Breast epithelium (tissue), 4 donors: ENCODE measurements at regions not wholly inside any gene's neighbourhood (a gene's known extent, or its start where the extent isn't known, plus 50 kb on each side); places are given as distances from the start of the nearest gene placed in this dataset.

Experiments
- DNase-seq, 2 donors: peaks; one replicate each; pipeline ENCODE4 v3.0.0-alpha.2; 2019; ENCODE audit warnings: low spot score in 2 of 2
- H3K27ac ChIP-seq, 2 donors: fragments of 200-600 bp; sonication (generic) in 1 of 2; one replicate each; pipeline ENCODE4 v1.5.1; 2016 to 2019; ENCODE audit warnings: mild to moderate bottlenecking in 1 of 2
- H3K27me3 ChIP-seq, 2 donors: fragments of 200-600 bp; sonication (generic) in 1 of 2; one replicate each; pipeline versions ENCODE4 v1.5.1 to v1.6.0; 2017 to 2019; ENCODE audit warnings: control low read depth in 1 of 2, mild to moderate bottlenecking in 1 of 2
- H3K36me3 ChIP-seq: fragments of 200-600 bp; one replicate; pipeline ENCODE4 v1.5.1; 2019
- H3K4me1 ChIP-seq, 2 donors: fragments of 200-600 bp; sonication (generic); one replicate each; pipeline ENCODE4 v1.5.1; 2016 to 2019; ENCODE audit warnings: control low read depth in 1 of 2
- H3K4me3 ChIP-seq, 3 donors: fragments of 200-600 bp; sonication (generic); 1 replicate in 2 of 3; 2 replicates in 1 of 3; pipeline ENCODE4 v1.5.1; 2016 to 2019; ENCODE audit warnings: mild to moderate bottlenecking in 3 of 3, moderate library complexity in 2 of 3
- H3K9me3 ChIP-seq, 2 donors: fragments of 200-600 bp; sonication (generic) in 1 of 2; one replicate each; pipeline ENCODE4 v1.5.1; 2016 to 2019; ENCODE audit warnings: control low read depth in 1 of 2
- CTCF ChIP-seq, 3 donors: fragments of 450-650 bp; IDR thresholded peaks; one replicate each; pipeline ENCODE4 v1.5.1; 2016 to 2017; ENCODE audit warnings: antibody characterized with exemption in 3 of 3, mild to moderate bottlenecking in 3 of 3, moderate library complexity in 3 of 3
- POLR2A ChIP-seq: fragments of 450-650 bp; IDR thresholded peaks from one replicate; pipeline ENCODE4 v1.6.1; 2016; ENCODE audit warnings: antibody characterized with exemption, mild to moderate bottlenecking, moderate library complexity
- POLR2AphosphoS5 ChIP-seq, 3 donors: sonication (generic); formaldehyde crosslinking; IDR thresholded peaks; one replicate each; pipeline ENCODE4 v1.6.1; 2017; ENCODE audit warnings: antibody characterized with exemption in 3 of 3
- intact Hi-C: fragments of 100-400 bp; cut with DNase I; formaldehyde crosslinking; loops from one replicate; pipeline ENCODE4 v1.15.1; 2023; ENCODE audit warnings: low total_unique reads

- no peak for DNase-seq
- peaks cover 0 to 4% of the 10 kb centered on the region in 2 donors for H3K4me1 ChIP-seq
- TF ChIP-seq CTCF (IDR thresholded peaks at IDR 0.05) (no peak), POLR2A (no peak), POLR2AphosphoS5 (IDR thresholded peaks at IDR 0.05) (no peak)
- H3K36me3 ChIP-seq, result no peaks in the 10 kb centered on the region
- H3K9me3 ChIP-seq, result no peaks in the 10 kb centered on the region
- peak overlapping the region in 1 of 2 donors; percentile 73 for H3K27ac ChIP-seq
- no peaks in the 10 kb centered on the region for H3K27me3 ChIP-seq
- H3K4me3 ChIP-seq, result no peak overlapping the region
- intact Hi-C loops, result no loop called here
Measured at GRCh38 chr2:18899725-18900124, 310.4 kb upstream of the NT5C1B start.

GRCh38 chr2:18898271-18898670 is 308.9 kb upstream of the NT5C1B start:
- TF ChIP-seq CTCF (IDR thresholded peaks at IDR 0.05) (no peak), POLR2A (no peak), POLR2AphosphoS5 (IDR thresholded peaks at IDR 0.05) (no peak)
- intact Hi-C loops, result no loop called here
- no peak overlapping the region for H3K4me3 ChIP-seq
- H3K9me3 ChIP-seq, result no peaks in the 10 kb centered on the region
- no peaks in the 10 kb centered on the region for H3K36me3 ChIP-seq
- DNase-seq, result no peak
- no peaks in the 10 kb centered on the region for H3K27me3 ChIP-seq
- H3K27ac ChIP-seq, result no peak overlapping the region
- peaks cover 0 to 4% of the 10 kb centered on the region in 2 donors for H3K4me1 ChIP-seq

GRCh38 chr2:18896125-18896764 is 306.9 kb upstream of the NT5C1B start:
- DNase-seq, result no peak
- TF ChIP-seq POLR2AphosphoS5 (IDR thresholded peaks at IDR 0.05) (no peak), CTCF (IDR thresholded peaks at IDR 0.05) (no peak)
- Histone ChIP-seq H3K27ac (no peak overlapping the region), H3K9me3 (no peaks in the 10 kb centered on the region), H3K36me3 (no peaks in the 10 kb centered on the region), H3K4me1 (peaks cover 0 to 4% of the 10 kb centered on the region in 2 donors), H3K4me3 (no peak overlapping the region), H3K27me3 (no peaks in the 10 kb centered on the region)
- intact Hi-C loops, result no loop called here

- no peak overlapping the region for H3K27ac ChIP-seq
- no peaks in the 10 kb centered on the region for H3K4me1 ChIP-seq
- no peaks in the 10 kb centered on the region for H3K36me3 ChIP-seq
- H3K4me3 ChIP-seq, result no peak overlapping the region
- TF ChIP-seq POLR2A (no peak), POLR2AphosphoS5 (IDR thresholded peaks at IDR 0.05) (no peak), CTCF (IDR thresholded peaks at IDR 0.05) (no peak)
- H3K27me3 ChIP-seq, result no peaks in the 10 kb centered on the region
- H3K9me3 ChIP-seq, result no peaks in the 10 kb centered on the region
- no peak for DNase-seq
- intact Hi-C loops, result no loop called here
Measured at GRCh38 chr2:18891600-18892345, 302.4 kb upstream of the NT5C1B start.

- H3K36me3 ChIP-seq, result no peaks in the 10 kb centered on the region
- DNase-seq, result no peak
- H3K4me3 ChIP-seq, result no peak overlapping the region
- no peaks in the 10 kb centered on the region for H3K9me3 ChIP-seq
- no peaks in the 10 kb centered on the region for H3K4me1 ChIP-seq
- no peak overlapping the region for H3K27ac ChIP-seq
- TF ChIP-seq CTCF (IDR thresholded peaks at IDR 0.05), result no peak
- TF ChIP-seq POLR2A, result no peak
- TF ChIP-seq POLR2AphosphoS5 (IDR thresholded peaks at IDR 0.05), result no peak
- intact Hi-C loops, result no loop called here
- no peaks in the 10 kb centered on the region for H3K27me3 ChIP-seq
Measured at GRCh38 chr2:18889565-18890332, 300.4 kb upstream of the NT5C1B start.
